ENCODE measurements at regions not wholly inside any gene's neighbourhood (a gene's known extent, or its start where the extent isn't known, plus 50 kb on each side); places are given as distances from the start of the nearest gene placed in this dataset.
"Not testable (repeated sequence)": the region's sequence is repeated elsewhere in the genome, so short reads cannot be mapped to it uniquely, and the experiment has no call there.

GRCh38 chr20:58032599-58032998 lies 195.9 kb downstream of the ANKRD60 start:
- Mint-ChIP-seq H3K4me1 (no peaks in the 10 kb centered on the region), H3K4me3 (no peak overlapping the region), H3K36me3 (no peaks in the 10 kb centered on the region), H3K9me3 (peaks cover 0 to 2% (median 0%) of the 10 kb centered on the region in 7 donors), H3K27ac (peak overlapping the region in 1 of 3 donors; percentile 26), H3K27me3 (peaks cover 10% of the 10 kb centered on the region)
- Histone ChIP-seq H3K36me3 (ENCODE audit: control insufficient read depth, insufficient read depth, low read length) (no peaks in the 10 kb centered on the region), H3K9me3 (ENCODE audit: control insufficient read depth in 2 of 2, low read length in 2 of 2) (no peaks in the 10 kb centered on the region), H3K4me1 (ENCODE audit: control insufficient read depth, insufficient read depth, low read length, poor library complexity, severe bottlenecking) (no peaks in the 10 kb centered on the region), H3K27me3 (ENCODE audit: control insufficient read depth, insufficient read depth, low read length) (peaks cover 2% of the 10 kb centered on the region), H3K4me3 (ENCODE audit: low read depth, low read length) (no peak overlapping the region), H3K27ac (ENCODE audit: insufficient read depth, low read length, poor library complexity, severe bottlenecking) (no peak overlapping the region)
- no peak for ATAC-seq (ENCODE audit: low read depth in 2 of 2)
- no peak for DNase-seq

- not testable (repeated sequence) for H3K4me1 Mint-ChIP-seq; H3K27ac Mint-ChIP-seq; H3K36me3 ChIP-seq (ENCODE audit: control insufficient read depth, insufficient read depth, low read length); ATAC-seq (ENCODE audit: low read depth in 2 of 2); H3K4me3 ChIP-seq (ENCODE audit: low read depth, low read length); H3K27me3 ChIP-seq (ENCODE audit: control insufficient read depth, insufficient read depth, low read length); H3K4me3 Mint-ChIP-seq; H3K4me1 ChIP-seq (ENCODE audit: control insufficient read depth, insufficient read depth, low read length, poor library complexity, severe bottlenecking); H3K27ac ChIP-seq (ENCODE audit: insufficient read depth, low read length, poor library complexity, severe bottlenecking); H3K9me3 ChIP-seq (ENCODE audit: control insufficient read depth in 2 of 2, low read length in 2 of 2); H3K36me3 Mint-ChIP-seq; H3K9me3 Mint-ChIP-seq; DNase-seq
- H3K27me3 Mint-ChIP-seq = peaks cover 10% of the 10 kb centered on the region
Observed at GRCh38 chr20:58031350-58031749, 197.1 kb downstream of the ANKRD60 start.

GRCh38 chr20:58028123-58028522 lies 200.3 kb downstream of the ANKRD60 start:
- Mint-ChIP-seq H3K27me3 (peaks cover 7% of the 10 kb centered on the region), H3K36me3 (no peaks in the 10 kb centered on the region), H3K4me3 (no peak overlapping the region), H3K4me1 (no peaks in the 10 kb centered on the region), H3K9me3 (peaks cover 0 to under 1% (median 0%) of the 10 kb centered on the region in 7 donors), H3K27ac (no peak overlapping the region)
- Histone ChIP-seq H3K36me3 (ENCODE audit: control insufficient read depth, insufficient read depth, low read length) (no peaks in the 10 kb centered on the region), H3K9me3 (ENCODE audit: control insufficient read depth in 2 of 2, low read length in 2 of 2) (no peaks in the 10 kb centered on the region), H3K4me1 (ENCODE audit: control insufficient read depth, insufficient read depth, low read length, poor library complexity, severe bottlenecking) (no peaks in the 10 kb centered on the region), H3K27me3 (ENCODE audit: control insufficient read depth, insufficient read depth, low read length) (peaks cover 2% of the 10 kb centered on the region), H3K27ac (ENCODE audit: insufficient read depth, low read length, poor library complexity, severe bottlenecking) (no peak overlapping the region), H3K4me3 (ENCODE audit: low read depth, low read length) (no peak overlapping the region)
- no peak for ATAC-seq (ENCODE audit: low read depth in 2 of 2)
- DNase-seq = no peak

- Mint-ChIP-seq H3K9me3 (no peaks in the 10 kb centered on the region), H3K36me3 (no peaks in the 10 kb centered on the region), H3K4me3 (no peak overlapping the region), H3K27me3 (peaks cover 4% of the 10 kb centered on the region), H3K27ac (no peak overlapping the region), H3K4me1 (no peaks in the 10 kb centered on the region)
- H3K4me3 ChIP-seq (ENCODE audit: low read depth, low read length) = no peak overlapping the region
- no peaks in the 10 kb centered on the region for H3K4me1 ChIP-seq (ENCODE audit: control insufficient read depth, insufficient read depth, low read length, poor library complexity, severe bottlenecking)
- ATAC-seq (ENCODE audit: low read depth in 2 of 2) (no peak), DNase-seq (no peak)
- H3K9me3 ChIP-seq (ENCODE audit: control insufficient read depth in 2 of 2, low read length in 2 of 2) = no peaks in the 10 kb centered on the region
- no peak overlapping the region for H3K27ac ChIP-seq (ENCODE audit: insufficient read depth, low read length, poor library complexity, severe bottlenecking)
- peaks cover 2% of the 10 kb centered on the region for H3K27me3 ChIP-seq (ENCODE audit: control insufficient read depth, insufficient read depth, low read length)
- H3K36me3 ChIP-seq (ENCODE audit: control insufficient read depth, insufficient read depth, low read length) = no peaks in the 10 kb centered on the region
Observed at GRCh38 chr20:58026361-58026760, 202.1 kb downstream of the ANKRD60 start.

- Mint-ChIP-seq H3K4me3 (no peak overlapping the region), H3K4me1 (no peaks in the 10 kb centered on the region), H3K9me3 (no peaks in the 10 kb centered on the region), H3K36me3 (no peaks in the 10 kb centered on the region), H3K27ac (no peak overlapping the region), H3K27me3 (peaks cover 8% of the 10 kb centered on the region)
- no peak overlapping the region for H3K27ac ChIP-seq (ENCODE audit: insufficient read depth, low read length, poor library complexity, severe bottlenecking)
- peaks cover 2% of the 10 kb centered on the region for H3K27me3 ChIP-seq (ENCODE audit: control insufficient read depth, insufficient read depth, low read length)
- ATAC-seq (ENCODE audit: low read depth in 2 of 2) (no peak), DNase-seq (no peak)
- H3K4me1 ChIP-seq (ENCODE audit: control insufficient read depth, insufficient read depth, low read length, poor library complexity, severe bottlenecking) = no peaks in the 10 kb centered on the region
- H3K4me3 ChIP-seq (ENCODE audit: low read depth, low read length) = no peak overlapping the region
- H3K36me3 ChIP-seq (ENCODE audit: control insufficient read depth, insufficient read depth, low read length) = no peaks in the 10 kb centered on the region
- no peaks in the 10 kb centered on the region for H3K9me3 ChIP-seq (ENCODE audit: control insufficient read depth in 2 of 2, low read length in 2 of 2)
Observed at GRCh38 chr20:58025233-58025632, 203.2 kb downstream of the ANKRD60 start.

- no peak for ATAC-seq (ENCODE audit: low read depth in 2 of 2)
- no peak for DNase-seq
- Histone ChIP-seq H3K4me1 (ENCODE audit: control insufficient read depth, insufficient read depth, low read length, poor library complexity, severe bottlenecking) (no peaks in the 10 kb centered on the region), H3K27ac (ENCODE audit: insufficient read depth, low read length, poor library complexity, severe bottlenecking) (no peak overlapping the region), H3K4me3 (ENCODE audit: low read depth, low read length) (no peak overlapping the region), H3K9me3 (ENCODE audit: control insufficient read depth in 2 of 2, low read length in 2 of 2) (no peaks in the 10 kb centered on the region), H3K27me3 (ENCODE audit: control insufficient read depth, insufficient read depth, low read length) (peaks cover 2% of the 10 kb centered on the region), H3K36me3 (ENCODE audit: control insufficient read depth, insufficient read depth, low read length) (no peaks in the 10 kb centered on the region)
- no peaks in the 10 kb centered on the region for H3K4me1 Mint-ChIP-seq
- H3K9me3 Mint-ChIP-seq = peaks cover 0 to 2% (median 0%) of the 10 kb centered on the region in 7 donors
- no peaks in the 10 kb centered on the region for H3K36me3 Mint-ChIP-seq
- no peak overlapping the region for H3K27ac Mint-ChIP-seq
- no peak overlapping the region for H3K4me3 Mint-ChIP-seq
- peaks cover 8% of the 10 kb centered on the region for H3K27me3 Mint-ChIP-seq
Observed at GRCh38 chr20:58024241-58024721, 204.2 kb downstream of the ANKRD60 start.

GRCh38 chr20:58023781-58024180 lies 204.7 kb downstream of the ANKRD60 start:
- H3K27ac ChIP-seq (ENCODE audit: insufficient read depth, low read length, poor library complexity, severe bottlenecking) = no peak overlapping the region
- ATAC-seq (ENCODE audit: low read depth in 2 of 2) (no peak), DNase-seq (no peak)
- Mint-ChIP-seq H3K36me3 (no peaks in the 10 kb centered on the region), H3K27ac (no peak overlapping the region), H3K27me3 (peaks cover 8% of the 10 kb centered on the region), H3K9me3 (peaks cover 0 to 2% (median 0%) of the 10 kb centered on the region in 7 donors), H3K4me1 (no peaks in the 10 kb centered on the region), H3K4me3 (no peak overlapping the region)
- peaks cover 2% of the 10 kb centered on the region for H3K27me3 ChIP-seq (ENCODE audit: control insufficient read depth, insufficient read depth, low read length)
- H3K36me3 ChIP-seq (ENCODE audit: control insufficient read depth, insufficient read depth, low read length) = no peaks in the 10 kb centered on the region
- H3K4me3 ChIP-seq (ENCODE audit: low read depth, low read length) = no peak overlapping the region
- no peaks in the 10 kb centered on the region for H3K4me1 ChIP-seq (ENCODE audit: control insufficient read depth, insufficient read depth, low read length, poor library complexity, severe bottlenecking)
- no peaks in the 10 kb centered on the region for H3K9me3 ChIP-seq (ENCODE audit: control insufficient read depth in 2 of 2, low read length in 2 of 2)

- no peak for DNase-seq
- H3K4me3 Mint-ChIP-seq = no peak overlapping the region
- H3K9me3 ChIP-seq (ENCODE audit: control insufficient read depth in 2 of 2, low read length in 2 of 2) = no peaks in the 10 kb centered on the region
- peaks cover 0 to 2% (median 0%) of the 10 kb centered on the region in 7 donors for H3K9me3 Mint-ChIP-seq
- peaks cover under 1% of the 10 kb centered on the region for H3K27me3 ChIP-seq (ENCODE audit: control insufficient read depth, insufficient read depth, low read length)
- H3K27ac ChIP-seq (ENCODE audit: insufficient read depth, low read length, poor library complexity, severe bottlenecking) = no peak overlapping the region
- H3K27ac Mint-ChIP-seq = no peak overlapping the region
- H3K4me1 Mint-ChIP-seq = no peaks in the 10 kb centered on the region
- no peak overlapping the region for H3K4me3 ChIP-seq (ENCODE audit: low read depth, low read length)
- no peaks in the 10 kb centered on the region for H3K36me3 Mint-ChIP-seq
- H3K36me3 ChIP-seq (ENCODE audit: control insufficient read depth, insufficient read depth, low read length) = no peaks in the 10 kb centered on the region
- H3K4me1 ChIP-seq (ENCODE audit: control insufficient read depth, insufficient read depth, low read length, poor library complexity, severe bottlenecking) = no peaks in the 10 kb centered on the region
- no peak for ATAC-seq (ENCODE audit: low read depth in 2 of 2)
- peaks cover 8% of the 10 kb centered on the region for H3K27me3 Mint-ChIP-seq
Observed at GRCh38 chr20:58023346-58023745, 205.1 kb downstream of the ANKRD60 start.

Data from CD4-positive, CD25-positive, alpha-beta regulatory T cell (primary cell).